BLaER1 treated with 17β-estradiol and CSF1 and Interleukin-3, amounts not matched to agents 10 nM and 100 nM (cell line): ENCODE measurements at regions not wholly inside any gene's neighbourhood (a gene's known extent, or its start where the extent isn't known, plus 50 kb on each side); places are given as distances from the start of the nearest gene placed in this dataset.

Experiments used
- H3K27ac ChIP-seq, 11 experiments: shearing (Covaris generic); formaldehyde crosslinking; 2 replicates each; pipeline ENCODE4 v1.8.1; 2022
- H3K27me3 ChIP-seq, 11 experiments: shearing (Covaris generic); formaldehyde crosslinking; 2 replicates each; pipeline ENCODE4 v1.8.1; 2022
- H3K36me3 ChIP-seq, 11 experiments: shearing (Covaris generic); formaldehyde crosslinking; 2 replicates each; pipeline ENCODE4 v1.8.1; 2022
- H3K4me1 ChIP-seq, 10 experiments: shearing (Covaris generic); formaldehyde crosslinking; 2 replicates each; pipeline ENCODE4 v1.8.1; 2022
- H3K4me2 ChIP-seq, 11 experiments: shearing (Covaris generic); formaldehyde crosslinking; 2 replicates each; pipeline ENCODE4 v1.8.1; 2022
- H3K4me3 ChIP-seq, 10 experiments: shearing (Covaris generic); formaldehyde crosslinking; 2 replicates each; pipeline ENCODE4 v1.8.1; 2022
- H3K9ac ChIP-seq, 11 experiments: shearing (Covaris generic); formaldehyde crosslinking; 2 replicates each; pipeline ENCODE4 v1.8.1; 2022
- H3K9me3 ChIP-seq, 11 experiments: shearing (Covaris generic); formaldehyde crosslinking; replicated peaks in 1 of 11; 2 replicates each; pipeline ENCODE4 v1.8.1; 2022
- H4K20me1 ChIP-seq, 11 experiments: shearing (Covaris generic); formaldehyde crosslinking; 2 replicates each; pipeline ENCODE4 v1.8.1; 2022
- Cebpa-rat ChIP-seq, 11 experiments: shearing (Covaris generic); IDR thresholded peaks; 2 replicates each; pipeline ENCODE4 v1.8.1; 2022

DNA sequence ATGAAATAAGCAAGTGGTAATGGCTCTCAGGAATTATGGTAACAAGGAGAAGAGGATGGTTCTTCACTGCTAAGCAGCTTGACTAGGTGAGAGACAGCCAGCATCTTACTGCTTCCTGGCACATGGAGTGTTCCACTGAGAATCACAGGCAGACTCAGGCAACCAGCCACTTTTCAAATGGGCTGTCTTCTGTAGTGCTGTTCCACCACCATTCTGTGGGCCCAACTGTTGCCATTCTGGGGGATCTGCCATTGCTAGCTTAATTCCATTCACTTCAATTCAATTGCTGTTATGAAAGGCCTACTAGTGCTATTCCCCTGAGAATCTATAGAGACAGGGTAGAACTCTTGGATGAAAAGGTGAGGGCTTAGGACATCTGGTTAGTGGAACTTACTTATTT, 341.9 kb downstream of the KCNRG start:
- H3K4me2 ChIP-seq, result no peak overlapping the region
- no peaks in the 10 kb centered on the region for H3K27me3 ChIP-seq
- no peaks in the 10 kb centered on the region for H4K20me1 ChIP-seq
- no peak overlapping the region for H3K9ac ChIP-seq
- no peaks in the 10 kb centered on the region; a peak in 1 of 22 replicates for H3K9me3 ChIP-seq
- peaks cover 5 to 14% (median 9%) of the 10 kb centered on the region in 10 experiments; a peak in 13 of 20 replicates for H3K4me1 ChIP-seq
- H3K36me3 ChIP-seq, result no peaks in the 10 kb centered on the region
- TF ChIP-seq Cebpa-rat (IDR thresholded peaks at IDR 0.05), result no peak
- no peak overlapping the region for H3K4me3 ChIP-seq
- H3K27ac ChIP-seq, result no peak overlapping the region

GRCh38 chr13:50357586-50358118, 342.4 kb downstream of the KCNRG start:
- no peak overlapping the region for H3K27ac ChIP-seq
- H3K9ac ChIP-seq, result no peak overlapping the region
- H3K4me1 ChIP-seq, result peaks cover 5 to 14% (median 9%) of the 10 kb centered on the region in 10 experiments; a peak in 13 of 20 replicates

DNA sequence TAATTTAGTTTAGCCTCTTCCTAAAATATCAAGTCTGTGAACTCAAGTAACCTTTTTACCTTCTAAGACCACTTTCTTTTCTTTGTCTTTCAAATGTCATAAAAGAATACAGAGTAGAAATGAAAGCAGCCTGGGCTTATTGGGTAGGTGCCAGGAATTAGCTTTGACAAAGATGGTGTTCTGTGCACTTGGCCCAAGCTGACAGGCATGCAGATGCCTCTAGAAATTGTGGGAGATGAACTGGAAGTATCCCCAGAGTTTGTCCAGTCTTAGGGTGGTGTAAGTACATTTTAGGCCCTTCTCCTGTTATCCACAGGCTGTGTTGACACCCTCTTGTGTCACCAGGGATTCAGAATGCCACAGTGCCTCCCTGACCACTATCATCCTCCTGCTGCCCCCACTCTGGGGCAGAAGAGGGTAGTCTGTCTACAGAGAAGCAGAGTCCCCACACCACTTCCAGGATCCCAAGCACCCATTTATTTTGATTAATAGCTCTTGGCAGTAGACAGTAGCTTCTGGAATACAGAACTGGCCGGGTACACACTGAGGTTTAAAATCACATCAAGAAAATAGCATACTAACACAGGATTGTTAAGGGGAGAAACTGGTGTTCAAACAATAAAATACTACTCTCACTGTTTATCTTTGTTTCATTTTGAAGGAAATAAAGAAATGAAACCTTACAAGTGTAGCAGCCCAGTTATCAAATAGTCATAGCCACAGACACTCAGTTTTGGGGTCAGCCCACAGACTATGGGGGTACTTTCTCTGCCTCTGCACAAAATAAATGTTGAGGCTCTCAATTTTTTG, 343.2 kb downstream of the KCNRG start:
- H3K4me1 ChIP-seq, result peaks cover 5 to 12% (median 9%) of the 10 kb centered on the region in 10 experiments; a peak in 13 of 20 replicates
- H3K9me3 ChIP-seq, result no peaks in the 10 kb centered on the region; a peak in 1 of 22 replicates
- H4K20me1 ChIP-seq, result no peaks in the 10 kb centered on the region
- no peaks in the 10 kb centered on the region for H3K36me3 ChIP-seq
- H3K27me3 ChIP-seq, result no peaks in the 10 kb centered on the region
- H3K27ac ChIP-seq, result no peak overlapping the region
- no peak overlapping the region for H3K4me3 ChIP-seq
- peak overlapping the region in 1 of 11 experiments; percentile 30; a peak in 3 of 22 replicates for H3K4me2 ChIP-seq
- no peak for TF ChIP-seq Cebpa-rat (IDR thresholded peaks at IDR 0.05)
- H3K9ac ChIP-seq, result no peak overlapping the region

More at GRCh38 chr13:50357586-50358118, 342.4 kb downstream of the KCNRG start:
- no peaks in the 10 kb centered on the region for H4K20me1 ChIP-seq
- no peaks in the 10 kb centered on the region for H3K36me3 ChIP-seq
- no peaks in the 10 kb centered on the region; a peak in 1 of 22 replicates for H3K9me3 ChIP-seq
- H3K27me3 ChIP-seq, result no peaks in the 10 kb centered on the region
- TF ChIP-seq Cebpa-rat (IDR thresholded peaks at IDR 0.05), result no peak
- no peak overlapping the region for H3K4me3 ChIP-seq
- H3K4me2 ChIP-seq, result no peak overlapping the region

- Histone ChIP-seq H3K4me3 (no peak overlapping the region), H3K9me3 (no peaks in the 10 kb centered on the region; a peak in 1 of 22 replicates), H3K4me2 (peak overlapping the region in 1 of 11 experiments; percentile 30; a peak in 2 of 22 replicates), H3K9ac (no peak overlapping the region), H3K27me3 (no peaks in the 10 kb centered on the region), H3K27ac (no peak overlapping the region), H4K20me1 (no peaks in the 10 kb centered on the region), H3K4me1 (peaks cover 3 to 12% (median 5%) of the 10 kb centered on the region in 10 experiments; a peak in 12 of 20 replicates), H3K36me3 (no peaks in the 10 kb centered on the region)
- no peak for TF ChIP-seq Cebpa-rat (IDR thresholded peaks at IDR 0.05)
Measured at GRCh38 chr13:50359041-50359367, 343.8 kb downstream of the KCNRG start.

DNA sequence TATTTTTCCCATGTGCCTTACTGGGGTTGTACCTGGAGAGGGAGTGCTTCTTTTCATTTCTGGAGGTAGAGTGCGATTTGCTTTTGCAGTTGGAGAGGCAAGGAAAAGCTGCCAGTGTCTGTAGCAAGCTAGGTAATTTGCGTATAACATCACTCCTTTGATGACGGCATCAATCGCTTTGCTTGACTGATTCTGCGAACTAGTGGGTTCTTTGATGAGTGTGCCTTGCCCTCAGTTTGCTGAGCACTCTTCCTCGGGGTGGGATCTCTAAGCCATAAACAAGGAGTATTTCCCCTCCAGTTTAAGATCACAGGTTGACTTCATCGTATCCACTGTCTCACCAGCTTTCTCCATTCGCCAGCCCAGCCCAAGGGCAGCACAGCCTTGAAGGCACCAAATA, 344.5 kb downstream of the KCNRG start:
- H3K4me2 ChIP-seq, result no peak overlapping the region
- no peaks in the 10 kb centered on the region for H3K27me3 ChIP-seq

DNA sequence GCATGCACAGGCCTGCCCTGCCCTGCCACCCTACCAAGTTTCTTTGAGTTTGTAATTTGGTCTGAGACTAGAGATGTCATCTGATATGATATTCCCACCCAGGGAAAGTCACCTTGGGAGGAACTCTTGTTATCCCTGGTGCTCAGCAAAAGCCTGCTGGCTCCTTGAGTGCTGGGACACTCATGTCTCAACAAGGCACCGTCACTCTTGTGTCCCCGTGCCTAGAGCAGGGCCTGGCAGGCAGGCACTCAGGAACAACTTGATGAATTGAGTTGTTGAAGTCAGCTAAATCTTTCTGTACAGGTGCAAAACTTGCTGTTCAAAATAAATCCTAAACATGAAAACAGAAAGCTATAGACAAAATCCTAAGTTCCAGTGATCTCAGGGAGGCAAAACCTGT, 345.4 kb downstream of the KCNRG start:
- no peaks in the 10 kb centered on the region for H4K20me1 ChIP-seq
- no peak overlapping the region for H3K4me3 ChIP-seq
- no peak overlapping the region for H3K4me2 ChIP-seq
- no peaks in the 10 kb centered on the region for H3K27me3 ChIP-seq
- no peak overlapping the region for H3K9ac ChIP-seq
- no peak for TF ChIP-seq Cebpa-rat (IDR thresholded peaks at IDR 0.05)
- no peaks in the 10 kb centered on the region; a peak in 1 of 22 replicates for H3K9me3 ChIP-seq
- H3K36me3 ChIP-seq, result no peaks in the 10 kb centered on the region
- H3K27ac ChIP-seq, result no peak overlapping the region
- peaks cover 0 to 12% (median 0%) of the 10 kb centered on the region in 10 experiments; a peak in 4 of 20 replicates for H3K4me1 ChIP-seq

More for the DNA sequence above, 344.5 kb downstream of the KCNRG start:
- H3K9me3 ChIP-seq, result no peaks in the 10 kb centered on the region; a peak in 1 of 22 replicates
- no peak overlapping the region for H3K27ac ChIP-seq
- H3K9ac ChIP-seq, result no peak overlapping the region
- no peaks in the 10 kb centered on the region for H4K20me1 ChIP-seq
- no peaks in the 10 kb centered on the region for H3K36me3 ChIP-seq
- H3K4me3 ChIP-seq, result no peak overlapping the region
- peaks cover 0 to 12% (median 0%) of the 10 kb centered on the region in 10 experiments; a peak in 4 of 20 replicates for H3K4me1 ChIP-seq
- TF ChIP-seq Cebpa-rat (IDR thresholded peaks at IDR 0.05), result no peak

DNA sequence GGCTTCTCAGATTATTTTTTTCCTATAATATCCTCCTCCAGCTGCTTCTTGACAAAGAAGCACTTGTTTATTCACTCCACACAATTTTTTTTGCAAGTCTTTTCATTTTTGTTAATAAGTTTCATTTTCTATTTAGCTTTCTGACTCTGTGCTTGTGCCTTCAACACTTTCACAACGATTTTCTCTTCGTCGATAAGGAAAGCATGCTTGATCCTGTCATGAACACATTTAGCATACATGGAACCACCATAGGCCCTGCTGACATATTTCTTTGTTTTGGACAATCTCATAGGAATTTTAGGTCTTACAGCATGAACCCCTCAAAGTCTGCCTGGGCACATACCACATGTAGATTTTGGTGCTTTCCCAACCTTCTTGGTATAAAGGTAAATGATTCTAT, 346.0 kb downstream of the KCNRG start:
- Histone ChIP-seq H3K27ac (no peak overlapping the region), H3K4me3 (no peak overlapping the region), H3K4me1 (peaks cover 0 to 12% (median 0%) of the 10 kb centered on the region in 10 experiments; a peak in 4 of 20 replicates), H3K9me3 (no peaks in the 10 kb centered on the region; a peak in 1 of 22 replicates), H3K27me3 (no peaks in the 10 kb centered on the region), H3K36me3 (no peaks in the 10 kb centered on the region), H3K4me2 (no peak overlapping the region), H3K9ac (no peak overlapping the region), H4K20me1 (no peaks in the 10 kb centered on the region)
- TF ChIP-seq Cebpa-rat (IDR thresholded peaks at IDR 0.05), result no peak

DNA sequence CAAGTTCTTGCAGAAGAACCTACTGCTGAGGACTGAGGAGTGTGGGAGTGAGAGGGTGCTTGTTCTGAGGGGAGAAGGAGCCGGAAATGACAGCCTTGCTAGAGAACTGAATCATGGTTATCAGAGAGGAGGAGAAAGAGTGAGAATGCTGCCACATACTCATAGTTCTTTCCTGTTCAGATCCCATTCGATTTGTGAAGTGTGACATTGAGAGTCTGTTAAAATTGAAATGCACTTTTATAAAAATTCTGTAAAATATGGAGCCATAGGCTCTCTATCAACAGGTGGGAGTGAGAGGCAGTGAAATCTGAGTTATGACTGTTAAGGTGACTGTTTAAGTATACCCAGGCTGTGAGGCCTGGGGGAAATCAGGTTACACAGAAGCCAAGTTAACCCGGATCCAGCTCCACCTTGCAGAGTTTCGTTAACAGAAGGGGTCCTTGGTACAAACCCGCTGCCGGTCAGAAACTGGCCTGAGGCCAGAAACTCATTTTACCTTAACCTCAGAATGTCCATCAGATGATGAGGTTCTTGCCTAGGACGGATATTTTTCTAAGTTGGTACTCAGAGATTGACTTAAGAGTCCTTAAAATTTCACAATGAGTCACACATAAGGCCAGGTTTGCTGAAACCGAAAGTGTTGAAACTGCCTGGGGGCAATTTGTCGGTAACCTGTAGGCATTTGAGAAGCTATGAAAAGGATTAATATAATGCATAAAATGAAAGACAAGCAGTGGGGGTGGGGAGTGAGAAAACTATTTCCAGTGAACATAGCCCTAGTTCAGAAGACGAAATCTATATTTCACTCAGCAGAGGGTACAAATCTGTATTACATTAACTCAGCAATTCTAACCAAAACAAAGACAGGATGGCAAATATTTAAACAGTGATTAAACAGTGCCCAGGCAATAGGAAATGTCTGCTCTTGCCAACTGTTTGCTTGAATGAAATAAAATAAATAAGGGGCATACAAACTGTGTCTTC, 350.5 kb downstream of the KCNRG start:
- H3K4me2 ChIP-seq, result no peak overlapping the region
- no peak overlapping the region for H3K4me3 ChIP-seq

More for the DNA sequence above, 350.5 kb downstream of the KCNRG start:
- H3K27ac ChIP-seq, result no peak overlapping the region
- H3K4me1 ChIP-seq, result peaks cover 0 to 8% (median 0%) of the 10 kb centered on the region in 10 experiments; a peak in 6 of 20 replicates
- no peaks in the 10 kb centered on the region for H3K9me3 ChIP-seq
- no peaks in the 10 kb centered on the region for H3K27me3 ChIP-seq
- no peak overlapping the region for H3K9ac ChIP-seq
- no peaks in the 10 kb centered on the region for H4K20me1 ChIP-seq
- TF ChIP-seq Cebpa-rat (IDR thresholded peaks at IDR 0.05), result no peak
- H3K36me3 ChIP-seq, result no peaks in the 10 kb centered on the region
